NCI-H187 (cell line): ENCODE measurements at regions not wholly inside any gene's neighbourhood (a gene's known extent, or its start where the extent isn't known, plus 50 kb on each side); places are given as distances from the start of the nearest gene placed in this dataset.
"Not testable (repeated sequence)": the region's sequence is repeated elsewhere in the genome, so short reads cannot be mapped to it uniquely, and the experiment has no call there.

Experiments
- DNase-seq, 2 experiments: peaks; one replicate each; lab custom pipeline; 2025; lab: John Stamatoyannopoulos, UW

GRCh38 chr6:81966968-81967367, 214.5 kb upstream of the TENT5A start:
- no peak for DNase-seq

- no peak for DNase-seq
Measured at GRCh38 chr6:81962198-81962597, 209.7 kb upstream of the TENT5A start.

GRCh38 chr6:81950877-81951276, 198.4 kb upstream of the TENT5A start:
- DNase-seq, result no peak

- DNase-seq, result no peak
Measured at GRCh38 chr6:81948861-81949260, 196.4 kb upstream of the TENT5A start.

- DNase-seq, result not testable (repeated sequence)
Measured at GRCh38 chr6:81948196-81948595, 195.7 kb upstream of the TENT5A start.

GRCh38 chr6:81944661-81945060, 192.2 kb upstream of the TENT5A start:
- no peak for DNase-seq

GRCh38 chr6:81942842-81943241, 190.4 kb upstream of the TENT5A start:
- not testable (repeated sequence) for DNase-seq

GRCh38 chr6:81942067-81942370, 189.5 kb upstream of the TENT5A start:
- no peak for DNase-seq

GRCh38 chr6:81940451-81940985, 188.0 kb upstream of the TENT5A start:
- no peak for DNase-seq

GRCh38 chr6:81939766-81940165, 187.3 kb upstream of the TENT5A start:
- DNase-seq, result no peak

- DNase-seq, result no peak
Measured at GRCh38 chr6:81938991-81939732, 186.7 kb upstream of the TENT5A start.

GRCh38 chr6:81938014-81938856, 185.8 kb upstream of the TENT5A start:
- DNase-seq, result no peak

GRCh38 chr6:81937296-81937937, 184.9 kb upstream of the TENT5A start:
- no peak for DNase-seq

GRCh38 chr6:81934936-81935335, 182.5 kb upstream of the TENT5A start:
- no peak for DNase-seq

GRCh38 chr6:81933608-81934051, 181.1 kb upstream of the TENT5A start:
- no peak for DNase-seq

- DNase-seq, result no peak
Measured at GRCh38 chr6:81933089-81933488, 180.6 kb upstream of the TENT5A start.

- not testable (repeated sequence) for DNase-seq
Measured at GRCh38 chr6:81932448-81932847, 180.0 kb upstream of the TENT5A start.

- DNase-seq, result no peak
Measured at GRCh38 chr6:81929828-81930227, 177.3 kb upstream of the TENT5A start.

- DNase-seq, result no peak
Measured at GRCh38 chr6:81925201-81925600, 172.7 kb upstream of the TENT5A start.

- DNase-seq, result no peak
Measured at GRCh38 chr6:81909981-81910900, 157.8 kb upstream of the TENT5A start.

GRCh38 chr6:81909162-81909561, 156.7 kb upstream of the TENT5A start:
- no peak for DNase-seq
